Breast epithelium (tissue), 4 donors: ENCODE measurements at regions not wholly inside any gene's neighbourhood (a gene's known extent, or its start where the extent isn't known, plus 50 kb on each side); places are given as distances from the start of the nearest gene placed in this dataset.

ENCODE experiments used
- DNase-seq, 2 donors: peaks; one replicate each; pipeline ENCODE4 v3.0.0-alpha.2; 2019; ENCODE audit warnings: low spot score in 2 of 2
- H3K27ac ChIP-seq, 2 donors: fragments of 200-600 bp; sonication (generic) in 1 of 2; one replicate each; pipeline ENCODE4 v1.5.1; 2016 to 2019; ENCODE audit warnings: mild to moderate bottlenecking in 1 of 2
- H3K27me3 ChIP-seq, 2 donors: fragments of 200-600 bp; sonication (generic) in 1 of 2; one replicate each; pipeline versions ENCODE4 v1.5.1 to v1.6.0; 2017 to 2019; ENCODE audit warnings: control low read depth in 1 of 2, mild to moderate bottlenecking in 1 of 2
- H3K36me3 ChIP-seq: fragments of 200-600 bp; one replicate; pipeline ENCODE4 v1.5.1; 2019
- H3K4me1 ChIP-seq, 2 donors: fragments of 200-600 bp; sonication (generic); one replicate each; pipeline ENCODE4 v1.5.1; 2016 to 2019; ENCODE audit warnings: control low read depth in 1 of 2
- H3K4me3 ChIP-seq, 3 donors: fragments of 200-600 bp; sonication (generic); 1 replicate in 2 of 3; 2 replicates in 1 of 3; pipeline ENCODE4 v1.5.1; 2016 to 2019; ENCODE audit warnings: mild to moderate bottlenecking in 3 of 3, moderate library complexity in 2 of 3
- H3K9me3 ChIP-seq, 2 donors: fragments of 200-600 bp; sonication (generic) in 1 of 2; one replicate each; pipeline ENCODE4 v1.5.1; 2016 to 2019; ENCODE audit warnings: control low read depth in 1 of 2
- CTCF ChIP-seq, 3 donors: fragments of 450-650 bp; IDR thresholded peaks; one replicate each; pipeline ENCODE4 v1.5.1; 2016 to 2017; ENCODE audit warnings: antibody characterized with exemption in 3 of 3, mild to moderate bottlenecking in 3 of 3, moderate library complexity in 3 of 3
- POLR2A ChIP-seq: fragments of 450-650 bp; IDR thresholded peaks from one replicate; pipeline ENCODE4 v1.6.1; 2016; ENCODE audit warnings: antibody characterized with exemption, mild to moderate bottlenecking, moderate library complexity
- POLR2AphosphoS5 ChIP-seq, 3 donors: sonication (generic); formaldehyde crosslinking; IDR thresholded peaks; one replicate each; pipeline ENCODE4 v1.6.1; 2017; ENCODE audit warnings: antibody characterized with exemption in 3 of 3
- intact Hi-C: fragments of 100-400 bp; cut with DNase I; formaldehyde crosslinking; loops from one replicate; pipeline ENCODE4 v1.15.1; 2023; ENCODE audit warnings: low total_unique reads

DNA sequence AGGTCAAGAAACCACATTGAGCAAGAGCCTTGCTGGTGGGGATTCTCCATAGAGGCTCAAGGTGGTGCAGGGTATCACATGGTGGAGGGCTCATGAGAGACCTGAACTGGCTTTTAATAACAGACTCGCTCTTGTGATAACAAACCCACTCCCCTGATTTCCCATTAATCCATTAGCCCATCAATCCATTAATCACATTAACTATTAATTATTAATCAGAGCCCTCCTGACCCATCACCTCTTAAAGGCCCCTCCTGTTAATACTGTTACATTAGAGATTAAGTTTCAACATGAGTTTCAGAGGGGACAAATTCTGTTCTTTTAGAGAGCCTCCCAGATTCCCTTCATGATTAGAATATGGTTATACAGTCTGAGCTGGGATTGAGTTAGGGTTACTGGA, 61.8 kb downstream of the IER5 start:
- Histone ChIP-seq H3K4me1 (peaks cover 0 to 5% of the 10 kb centered on the region in 2 donors), H3K36me3 (no peaks in the 10 kb centered on the region), H3K27ac (no peak overlapping the region), H3K4me3 (no peak overlapping the region), H3K9me3 (no peaks in the 10 kb centered on the region), H3K27me3 (no peaks in the 10 kb centered on the region)
- TF ChIP-seq POLR2AphosphoS5 (IDR thresholded peaks at IDR 0.05) (no peak), POLR2A (no peak), CTCF (IDR thresholded peaks at IDR 0.05) (no peak)
- no peak for DNase-seq
- intact Hi-C loops = no loop called here

DNA sequence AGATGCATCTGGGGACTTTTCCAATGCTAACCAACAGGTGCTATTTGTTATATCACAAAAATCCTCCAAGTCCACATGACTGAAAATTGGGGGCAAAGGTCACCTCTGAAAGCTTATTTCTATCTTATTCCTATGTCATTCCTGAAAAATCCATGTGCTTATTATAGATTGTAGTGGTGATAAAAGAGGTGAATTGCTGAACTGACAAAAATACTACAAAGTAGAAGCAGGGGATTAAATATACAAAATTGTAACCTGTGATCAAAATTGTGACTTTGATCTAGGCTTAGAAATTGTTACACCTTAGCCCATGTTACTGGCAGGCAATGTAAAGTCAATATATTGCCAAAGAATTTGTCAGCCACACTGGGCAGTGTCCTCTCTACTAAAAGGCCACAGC, 62.3 kb downstream of the IER5 start:
- H3K4me1 ChIP-seq = peaks cover 0 to 5% of the 10 kb centered on the region in 2 donors
- intact Hi-C loops = no loop called here
- H3K27me3 ChIP-seq = no peaks in the 10 kb centered on the region
- H3K27ac ChIP-seq = no peak overlapping the region
- no peaks in the 10 kb centered on the region for H3K36me3 ChIP-seq
- H3K9me3 ChIP-seq = no peaks in the 10 kb centered on the region
- no peak for TF ChIP-seq POLR2A
- TF ChIP-seq CTCF (IDR thresholded peaks at IDR 0.05) = no peak
- TF ChIP-seq POLR2AphosphoS5 (IDR thresholded peaks at IDR 0.05) = no peak
- no peak overlapping the region for H3K4me3 ChIP-seq
- DNase-seq = no peak

- intact Hi-C loops = no loop called here
- H3K4me3 ChIP-seq = no peak overlapping the region
- H3K27me3 ChIP-seq = no peaks in the 10 kb centered on the region
- no peaks in the 10 kb centered on the region for H3K9me3 ChIP-seq
- H3K4me1 ChIP-seq = peaks cover 0 to 5% of the 10 kb centered on the region in 2 donors
- DNase-seq = no peak
- TF ChIP-seq POLR2A = no peak
- no peak for TF ChIP-seq POLR2AphosphoS5 (IDR thresholded peaks at IDR 0.05)
- no peak for TF ChIP-seq CTCF (IDR thresholded peaks at IDR 0.05)
- no peaks in the 10 kb centered on the region for H3K36me3 ChIP-seq
- peak overlapping the region; percentile 72 to 75 for H3K27ac ChIP-seq
Observed at GRCh38 chr1:181151378-181152326, 63.2 kb downstream of the IER5 start.

- no peaks in the 10 kb centered on the region for H3K9me3 ChIP-seq
- peak overlapping the region in 1 of 3 donors; percentile 23 for H3K4me3 ChIP-seq
- no peaks in the 10 kb centered on the region for H3K27me3 ChIP-seq
Observed at GRCh38 chr1:181152892-181153633, 64.6 kb downstream of the IER5 start.

More at GRCh38 chr1:181152892-181153633, 64.6 kb downstream of the IER5 start:
- peak overlapping the region; percentile 72 to 75 for H3K27ac ChIP-seq
- TF ChIP-seq CTCF (IDR thresholded peaks at IDR 0.05) (no peak), POLR2AphosphoS5 (IDR thresholded peaks at IDR 0.05) (peak; percentile 56 to 95 (median 67))
- peaks cover 0 to 5% of the 10 kb centered on the region in 2 donors for H3K4me1 ChIP-seq
- intact Hi-C loops = no loop called here
- DNase-seq = peak in 1 of 2 donors; percentile 60
- H3K36me3 ChIP-seq = no peaks in the 10 kb centered on the region
